Muscle layer of duodenum (tissue), 2 donors: ENCODE measurements at regions not wholly inside any gene's neighbourhood (a gene's known extent, or its start where the extent isn't known, plus 50 kb on each side); places are given as distances from the start of the nearest gene placed in this dataset.
"Not testable (repeated sequence)": the region's sequence is repeated elsewhere in the genome, so short reads cannot be mapped to it uniquely, and the experiment has no call there.

Source experiments
- H3K27ac ChIP-seq: one replicate; pipeline ENCODE4 v1.7.0; 2013; ENCODE audit warnings: mild to moderate bottlenecking, low read length
- H3K27me3 ChIP-seq: one replicate; pipeline ENCODE4 v1.7.0; 2013; ENCODE audit warnings: low read depth, mild to moderate bottlenecking, control low read depth, low read length
- H3K36me3 ChIP-seq, 2 donors: one replicate each; pipeline ENCODE4 v1.7.0; 2013; ENCODE audit warnings: low read length in 2 of 2, control low read depth in 1 of 2, mild to moderate bottlenecking in 1 of 2; ENCODE audit not compliant: insufficient read depth in 2 of 2, control insufficient read depth in 1 of 2
- H3K4me1 ChIP-seq, 2 donors: one replicate each; pipeline ENCODE4 v1.7.0; 2013; ENCODE audit warnings: low read length in 2 of 2, mild to moderate bottlenecking in 2 of 2, control low read depth in 1 of 2, moderate library complexity in 1 of 2; ENCODE audit not compliant: insufficient read depth in 2 of 2, control insufficient read depth in 1 of 2
- H3K4me3 ChIP-seq, 2 donors: one replicate each; pipeline ENCODE4 v1.7.0; 2013; ENCODE audit warnings: low read length in 2 of 2, low read depth in 1 of 2, mild to moderate bottlenecking in 1 of 2
- H3K9me3 ChIP-seq, 2 donors: one replicate each; pipeline ENCODE4 v1.7.0; 2013; ENCODE audit warnings: low read length in 2 of 2, control low read depth in 1 of 2, mild to moderate bottlenecking in 1 of 2; ENCODE audit not compliant: control insufficient read depth in 1 of 2
- donor health status: healthy.

GRCh38 chr2:239830121-239831000, 194.8 kb downstream of the NDUFA10 start:
- Histone ChIP-seq H3K4me1 (peaks cover 5 to 35% of the 10 kb centered on the region in 2 donors), H3K4me3 (no peak overlapping the region), H3K9me3 (no peaks in the 10 kb centered on the region), H3K27ac (no peak overlapping the region), H3K27me3 (no peaks in the 10 kb centered on the region), H3K36me3 (no peaks in the 10 kb centered on the region)

GRCh38 chr2:239829326-239829725, 195.8 kb downstream of the NDUFA10 start:
- Histone ChIP-seq H3K4me3 (no peak overlapping the region), H3K9me3 (no peaks in the 10 kb centered on the region), H3K27me3 (no peaks in the 10 kb centered on the region), H3K36me3 (no peaks in the 10 kb centered on the region), H3K4me1 (peaks cover 5 to 35% of the 10 kb centered on the region in 2 donors), H3K27ac (no peak overlapping the region)

DNA sequence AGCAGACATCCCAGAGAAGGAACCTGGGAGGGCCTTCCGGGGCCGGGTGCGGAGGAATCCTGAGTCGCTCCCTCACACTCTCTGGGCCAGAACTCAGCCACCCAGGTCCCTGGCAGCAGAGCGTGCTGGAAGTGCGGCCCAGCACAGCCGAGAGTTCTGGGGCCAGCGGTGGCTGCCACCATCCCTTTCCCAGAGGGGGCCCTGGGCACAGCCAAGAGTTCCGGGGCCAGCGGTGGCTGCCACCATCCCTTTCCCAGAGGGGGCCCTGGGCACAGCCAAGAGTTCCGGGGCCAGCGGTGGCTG, 196.2 kb downstream of the NDUFA10 start:
- not testable (repeated sequence) for H3K4me3 ChIP-seq, H3K36me3 ChIP-seq, H3K27ac ChIP-seq, H3K27me3 ChIP-seq, H3K9me3 ChIP-seq
- H3K4me1 ChIP-seq = peaks cover 5 to 35% of the 10 kb centered on the region in 2 donors

- Histone ChIP-seq H3K27me3 (no peaks in the 10 kb centered on the region), H3K4me1 (peaks cover 5 to 35% of the 10 kb centered on the region in 2 donors), H3K36me3 (no peaks in the 10 kb centered on the region), H3K4me3 (no peak overlapping the region), H3K9me3 (no peaks in the 10 kb centered on the region), H3K27ac (no peak overlapping the region)
Measured at GRCh38 chr2:239828192-239828972, 196.8 kb downstream of the NDUFA10 start.

- Histone ChIP-seq H3K4me1 (peaks cover 5 to 35% of the 10 kb centered on the region in 2 donors), H3K36me3 (no peaks in the 10 kb centered on the region), H3K27me3 (no peaks in the 10 kb centered on the region), H3K4me3 (no peak overlapping the region), H3K27ac (no peak overlapping the region), H3K9me3 (no peaks in the 10 kb centered on the region)
Measured at GRCh38 chr2:239827523-239827890, 197.6 kb downstream of the NDUFA10 start.

DNA sequence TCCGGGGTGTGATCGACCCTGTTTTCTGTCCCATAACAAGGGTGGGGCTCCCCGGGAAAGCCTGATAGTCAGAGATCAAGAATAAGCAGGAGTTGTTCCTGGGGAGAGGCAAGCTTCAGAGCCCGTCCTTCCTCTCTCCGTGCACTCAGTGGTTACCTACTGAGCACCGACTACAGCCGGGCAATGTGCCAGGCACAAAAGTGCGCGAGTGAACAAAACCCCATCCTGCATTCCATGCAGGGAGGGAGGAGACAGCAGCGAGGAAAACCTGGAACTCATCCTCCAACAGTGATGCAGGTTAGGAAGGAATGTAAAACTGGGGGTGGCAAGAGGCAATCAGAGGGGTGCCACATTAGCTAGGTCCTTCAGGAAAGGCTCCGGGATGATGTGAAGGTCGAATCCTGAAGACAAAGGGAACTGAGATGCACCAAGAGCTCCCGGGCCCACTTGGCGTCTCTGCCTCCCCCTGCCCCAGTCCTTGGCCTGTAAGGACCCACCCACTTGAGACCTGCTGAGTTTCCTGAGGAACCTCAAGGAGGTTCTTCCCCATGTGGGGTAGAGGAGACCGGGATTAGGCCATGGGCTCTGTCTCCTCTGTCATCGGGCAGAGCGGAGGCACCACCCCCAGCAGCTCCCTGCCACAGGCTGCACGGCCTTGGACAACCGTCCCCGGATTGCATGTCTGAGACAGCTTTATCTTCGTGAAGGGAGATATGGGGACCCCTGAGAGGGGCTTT, 198.2 kb downstream of the NDUFA10 start:
- no peaks in the 10 kb centered on the region for H3K27me3 ChIP-seq
- peaks cover 5 to 35% of the 10 kb centered on the region in 2 donors for H3K4me1 ChIP-seq
- no peak overlapping the region for H3K27ac ChIP-seq

GRCh38 chr2:239826376-239826775, 198.8 kb downstream of the NDUFA10 start:
- H3K4me1 ChIP-seq = peaks cover 5 to 31% of the 10 kb centered on the region in 2 donors
- H3K27ac ChIP-seq = no peak overlapping the region
- no peaks in the 10 kb centered on the region for H3K36me3 ChIP-seq
- no peaks in the 10 kb centered on the region for H3K9me3 ChIP-seq
- no peaks in the 10 kb centered on the region for H3K27me3 ChIP-seq
- no peak overlapping the region for H3K4me3 ChIP-seq

More for the DNA sequence above, 198.2 kb downstream of the NDUFA10 start:
- no peak overlapping the region for H3K4me3 ChIP-seq
- no peaks in the 10 kb centered on the region for H3K9me3 ChIP-seq
- no peaks in the 10 kb centered on the region for H3K36me3 ChIP-seq

DNA sequence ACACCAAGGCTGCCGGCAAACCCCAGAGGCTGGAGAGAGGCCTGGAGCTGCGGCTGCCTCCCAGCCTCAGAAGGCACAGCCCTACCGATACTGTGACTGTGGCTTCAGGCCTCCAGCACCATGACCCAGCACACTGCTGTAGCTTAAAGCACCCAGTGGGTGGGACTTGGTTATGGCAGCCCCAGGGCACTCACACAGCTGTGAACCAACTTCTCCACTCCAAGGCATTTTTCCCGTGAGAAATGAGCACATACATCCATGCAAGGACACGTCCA, 199.5 kb downstream of the NDUFA10 start:
- Histone ChIP-seq H3K4me3 (no peak overlapping the region), H3K9me3 (no peaks in the 10 kb centered on the region), H3K27me3 (no peaks in the 10 kb centered on the region), H3K27ac (no peak overlapping the region), H3K4me1 (peaks cover 0 to 24% of the 10 kb centered on the region in 2 donors), H3K36me3 (no peaks in the 10 kb centered on the region)

DNA sequence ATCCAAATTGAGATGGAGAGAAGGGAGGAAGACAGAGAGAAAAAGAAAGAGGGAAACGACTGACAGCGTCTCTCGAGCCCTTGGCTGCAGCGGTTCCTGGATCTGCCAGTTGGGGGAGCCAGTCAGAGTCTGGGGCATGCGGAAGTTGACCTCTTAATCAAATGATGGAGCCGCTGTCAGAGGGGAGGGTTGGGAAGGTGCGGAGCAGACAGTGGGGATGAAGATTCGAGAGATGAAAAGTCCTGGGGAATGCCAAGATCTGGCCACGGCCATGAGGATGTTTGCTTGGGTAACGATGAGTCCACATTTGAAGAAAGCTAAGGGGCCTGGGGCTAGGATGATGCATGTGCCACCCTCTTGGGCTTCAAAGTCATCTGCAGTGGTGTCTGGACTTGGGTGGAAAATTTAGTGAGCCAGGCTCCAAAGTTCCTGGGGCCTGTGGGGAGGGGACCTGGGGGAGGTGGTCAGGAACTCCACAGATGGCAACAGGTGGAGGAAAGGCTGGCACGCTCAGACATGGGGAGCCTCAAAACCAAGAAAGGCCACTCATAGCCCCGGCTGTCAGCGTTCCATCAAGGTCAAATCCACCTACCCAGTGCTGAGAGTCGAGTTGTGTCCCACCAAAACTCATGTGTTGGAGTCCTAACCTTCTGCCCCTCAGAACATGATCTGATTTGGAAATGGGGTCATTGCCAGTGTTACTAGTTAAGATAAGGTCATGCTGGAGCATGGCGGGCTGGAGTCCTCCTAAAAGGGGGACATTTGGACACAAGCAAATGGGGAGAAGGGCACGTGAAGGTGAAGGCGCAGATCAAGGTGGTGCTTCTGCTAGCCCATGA, 200.1 kb downstream of the NDUFA10 start:
- H3K9me3 ChIP-seq = no peaks in the 10 kb centered on the region
- H3K4me1 ChIP-seq = peaks cover 0 to 18% of the 10 kb centered on the region in 2 donors

DNA sequence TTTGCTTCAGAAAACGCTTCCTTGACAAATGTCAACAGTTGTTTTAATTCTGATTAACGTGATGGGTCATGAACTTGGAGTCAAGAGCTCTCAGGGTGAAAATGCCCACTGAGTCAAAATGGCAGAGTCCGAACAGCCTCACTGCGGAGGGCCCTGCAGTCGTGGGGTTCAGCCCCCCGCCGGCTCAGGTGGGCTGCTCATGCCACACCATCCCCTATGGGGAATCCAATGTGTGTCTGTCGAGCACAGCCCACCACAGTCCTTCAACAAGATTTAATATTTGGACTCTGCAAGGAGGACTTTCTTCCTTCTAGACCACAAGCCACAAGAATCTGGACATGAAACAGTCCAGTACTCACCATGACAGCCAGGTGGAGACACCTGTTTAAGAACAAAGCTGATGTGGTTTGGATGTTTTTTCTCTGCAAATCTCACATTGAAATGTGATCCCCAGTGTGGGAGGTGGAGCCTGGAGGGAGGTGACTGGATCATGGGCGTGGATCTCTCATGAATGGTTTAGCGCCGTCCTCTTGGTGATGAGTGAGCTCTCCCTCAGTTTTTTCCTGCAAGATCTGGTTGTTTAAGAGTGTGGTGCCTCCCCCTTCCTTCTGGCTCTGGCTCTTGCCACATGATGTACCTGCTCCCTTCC, 201.0 kb downstream of the NDUFA10 start:
- no peaks in the 10 kb centered on the region for H3K27me3 ChIP-seq
- H3K9me3 ChIP-seq = no peaks in the 10 kb centered on the region
- no peak overlapping the region for H3K27ac ChIP-seq
- H3K36me3 ChIP-seq = no peaks in the 10 kb centered on the region
- no peak overlapping the region for H3K4me3 ChIP-seq
- peaks cover 0 to 12% of the 10 kb centered on the region in 2 donors for H3K4me1 ChIP-seq

More for the DNA sequence above, 200.1 kb downstream of the NDUFA10 start:
- H3K36me3 ChIP-seq = no peaks in the 10 kb centered on the region
- no peak overlapping the region for H3K4me3 ChIP-seq
- no peak overlapping the region for H3K27ac ChIP-seq
- H3K27me3 ChIP-seq = no peaks in the 10 kb centered on the region
